MM.1S (cell line): ENCODE measurements at regions not wholly inside any gene's neighbourhood (a gene's known extent, or its start where the extent isn't known, plus 50 kb on each side); places are given as distances from the start of the nearest gene placed in this dataset.

Source experiments
- DNase-seq: peaks from one replicate; pipeline ENCODE4 v3.0.0-alpha.2; 2015
- H2AFZ ChIP-seq: fragments of 300-600 bp; sonication (generic); 2 replicates; pipeline ENCODE4 v1.6.0; 2016; ENCODE audit warnings: antibody characterized with exemption, low read length
- H3F3A ChIP-seq: fragments of 300-600 bp; sonication (generic); 2 replicates; pipeline ENCODE4 v1.6.1; 2016; ENCODE audit warnings: mild to moderate bottlenecking, antibody characterized with exemption, low read length, moderate library complexity, mixed read lengths; ENCODE audit not compliant: insufficient read depth
- H3K27ac ChIP-seq: fragments of 300-600 bp; sonication (generic); 2 replicates; pipeline ENCODE4 v1.5.1; 2016; ENCODE audit warnings: mild to moderate bottlenecking, low read length
- H3K27me3 ChIP-seq: fragments of 300-600 bp; sonication (generic); replicated peaks from 2 replicates; pipeline ENCODE4 v1.6.0; 2016; ENCODE audit warnings: low read length; ENCODE audit not compliant: insufficient read depth
- H3K36me3 ChIP-seq: fragments of 300-600 bp; sonication (generic); replicated peaks from 2 replicates; pipeline ENCODE4 v1.6.1; 2016; ENCODE audit warnings: mild to moderate bottlenecking, low read length, mixed read lengths; ENCODE audit not compliant: insufficient read depth
- H3K4me1 ChIP-seq: fragments of 300-600 bp; sonication (generic); 2 replicates; pipeline ENCODE4 v1.6.1; 2016; ENCODE audit warnings: low read length, mixed read lengths
- H3K4me2 ChIP-seq: fragments of 300-600 bp; sonication (generic); 2 replicates; pipeline ENCODE4 v1.6.0; 2016; ENCODE audit warnings: low read depth, low read length
- H3K4me3 ChIP-seq: fragments of 300-600 bp; sonication (generic); 2 replicates; pipeline ENCODE4 v1.5.1; 2016; ENCODE audit warnings: low read length, mixed read lengths
- H3K79me2 ChIP-seq: fragments of 300-600 bp; sonication (generic); 2 replicates; pipeline ENCODE4 v1.6.1; 2016; ENCODE audit warnings: mixed run types, low read length, mixed read lengths
- H3K9ac ChIP-seq: fragments of 300-600 bp; sonication (generic); 2 replicates; pipeline ENCODE4 v1.6.1; 2016; ENCODE audit warnings: low read length, mixed read lengths
- H3K9me2 ChIP-seq: fragments of 300-600 bp; sonication (generic); replicated peaks from 2 replicates; pipeline ENCODE4 v1.6.1; 2016; ENCODE audit warnings: mild to moderate bottlenecking, low read length, mixed read lengths; ENCODE audit not compliant: insufficient read depth
- H3K9me3 ChIP-seq: fragments of 300-600 bp; sonication (generic); replicated peaks from 2 replicates; pipeline ENCODE4 v1.6.1; 2016; ENCODE audit warnings: mild to moderate bottlenecking, low read length, mixed read lengths; ENCODE audit not compliant: insufficient read depth
- H4K20me1 ChIP-seq: fragments of 300-600 bp; sonication (generic); 2 replicates; pipeline ENCODE4 v1.6.1; 2016; ENCODE audit warnings: mild to moderate bottlenecking, low read length, moderate library complexity, mixed read lengths; ENCODE audit not compliant: insufficient read depth
- CTCF ChIP-seq: fragments of 300-600 bp; sonication (generic); IDR thresholded peaks from 2 replicates; pipeline ENCODE4 v1.5.1; 2016; ENCODE audit warnings: antibody characterized with exemption, low read length, mixed read lengths
- EZH2 ChIP-seq: fragments of 300-600 bp; sonication (generic); optimal IDR thresholded peaks from 2 replicates; pipeline ENCODE3; 2017; ENCODE audit warnings: low read depth, mild to moderate bottlenecking, antibody characterized with exemption, low read length, mixed read lengths
- EZH2phosphoT487 ChIP-seq: fragments of 300-600 bp; sonication (generic); IDR thresholded peaks from 2 replicates; pipeline ENCODE4 v1.6.1; 2018; ENCODE audit warnings: antibody characterized with exemption, low read length

DNA sequence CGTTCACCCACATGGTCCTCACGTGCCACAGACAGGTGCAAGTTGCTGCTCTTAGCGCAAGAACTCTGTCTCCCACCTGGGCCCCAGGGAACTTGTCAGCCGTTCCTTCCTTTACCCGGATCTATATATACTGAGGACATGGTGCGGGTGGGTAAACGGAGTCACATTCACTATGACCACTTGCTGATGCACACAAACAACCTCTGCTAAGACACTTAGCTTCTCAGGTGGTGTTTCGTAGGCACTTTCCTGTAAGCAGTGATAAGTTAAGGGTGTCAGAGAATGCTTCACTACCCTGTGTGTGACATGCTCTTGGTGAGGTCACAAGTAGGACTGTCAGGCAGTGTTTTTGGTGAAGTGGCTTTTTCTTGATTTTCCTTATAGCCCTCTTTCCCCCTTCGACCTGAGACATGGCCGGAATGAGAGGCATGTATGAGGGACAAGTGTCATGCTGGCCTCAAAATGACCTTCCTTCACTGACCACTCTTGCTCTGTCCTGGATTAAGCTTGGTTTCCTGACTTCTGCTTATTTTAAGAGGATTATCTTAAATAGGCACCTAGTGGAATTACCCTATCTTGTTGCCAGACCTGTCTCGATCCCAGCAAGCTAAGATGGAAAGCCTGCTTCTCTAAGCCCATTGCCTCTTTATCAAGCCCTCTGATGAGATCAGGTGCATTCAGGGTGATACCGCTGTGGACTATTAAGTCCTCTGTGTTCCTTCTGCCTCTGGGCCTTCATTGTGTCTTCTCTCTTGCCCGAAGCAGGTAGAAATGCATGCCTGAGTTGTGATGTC is 97.1 kb upstream of the CELF4 start:
- Histone ChIP-seq H3K79me2 (no peaks in the 10 kb centered on the region), H3K4me2 (no peak overlapping the region), H3K4me3 (no peak overlapping the region), H3K9me3 (no peaks in the 10 kb centered on the region), H3K4me1 (no peaks in the 10 kb centered on the region), H3K9me2 (no peaks in the 10 kb centered on the region), H3K36me3 (no peaks in the 10 kb centered on the region), H3K27ac (no peak overlapping the region), H3F3A (no peaks in the 10 kb centered on the region), H3K9ac (no peak overlapping the region), H3K27me3 (no peaks in the 10 kb centered on the region), H4K20me1 (no peaks in the 10 kb centered on the region), H2AFZ (no peak overlapping the region)
- TF ChIP-seq CTCF (no peak), EZH2phosphoT487 (no peak), EZH2 (no peak)
- no peak for DNase-seq

DNA sequence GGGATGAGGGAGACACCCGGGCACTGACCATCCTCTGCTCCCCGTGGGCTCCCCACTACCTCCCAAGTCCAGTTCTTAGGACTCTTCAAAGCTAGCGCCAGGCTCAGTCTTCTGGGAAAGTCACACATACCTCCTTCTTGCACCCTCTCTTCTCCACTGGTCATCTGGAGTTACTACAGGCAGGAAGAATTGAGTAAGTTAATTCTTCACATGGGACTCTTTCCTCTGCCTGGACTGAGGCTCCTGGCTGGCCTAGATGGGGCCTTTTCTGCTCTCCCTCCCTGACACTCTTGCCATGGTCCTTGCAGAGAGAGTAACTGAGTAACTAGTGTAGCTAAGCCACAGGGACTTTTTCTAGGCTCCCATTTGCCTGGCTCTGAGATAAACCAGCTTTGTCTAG is 96.5 kb upstream of the CELF4 start:
- H3K9ac ChIP-seq, result no peak overlapping the region
- H3K9me2 ChIP-seq, result no peaks in the 10 kb centered on the region
- no peaks in the 10 kb centered on the region for H3K9me3 ChIP-seq
- TF ChIP-seq EZH2 (no peak), EZH2phosphoT487 (no peak), CTCF (no peak)
- no peaks in the 10 kb centered on the region for H4K20me1 ChIP-seq
- H3K27me3 ChIP-seq, result no peaks in the 10 kb centered on the region
- H3K4me3 ChIP-seq, result no peak overlapping the region
- H3K4me1 ChIP-seq, result no peaks in the 10 kb centered on the region
- no peak overlapping the region for H3K4me2 ChIP-seq
- H3K36me3 ChIP-seq, result no peaks in the 10 kb centered on the region
- H3K27ac ChIP-seq, result no peak overlapping the region
- H2AFZ ChIP-seq, result no peak overlapping the region
- H3K79me2 ChIP-seq, result no peaks in the 10 kb centered on the region
- no peaks in the 10 kb centered on the region for H3F3A ChIP-seq
- DNase-seq, result no peak

GRCh38 chr18:37661478-37661877 is 95.9 kb upstream of the CELF4 start:
- no peak overlapping the region for H3K4me2 ChIP-seq
- no peaks in the 10 kb centered on the region for H3K27me3 ChIP-seq
- no peaks in the 10 kb centered on the region for H4K20me1 ChIP-seq
- no peak for DNase-seq
- no peaks in the 10 kb centered on the region for H3K79me2 ChIP-seq
- no peak overlapping the region for H3K27ac ChIP-seq
- no peak overlapping the region for H3K4me3 ChIP-seq
- H3K9me3 ChIP-seq, result no peaks in the 10 kb centered on the region
- no peaks in the 10 kb centered on the region for H3F3A ChIP-seq
- no peaks in the 10 kb centered on the region for H3K36me3 ChIP-seq
- no peak overlapping the region for H3K9ac ChIP-seq
- no peaks in the 10 kb centered on the region for H3K9me2 ChIP-seq
- no peak overlapping the region for H2AFZ ChIP-seq
- no peaks in the 10 kb centered on the region for H3K4me1 ChIP-seq
- TF ChIP-seq EZH2, result no peak
- TF ChIP-seq CTCF, result no peak
- no peak for TF ChIP-seq EZH2phosphoT487
